ENCODE measurements at regions not wholly inside any gene's neighbourhood (a gene's known extent, or its start where the extent isn't known, plus 50 kb on each side); places are given as distances from the start of the nearest gene placed in this dataset.

- Histone ChIP-seq H3K27ac (ENCODE audit: low read depth, low read length) (no peak overlapping the region), H3K9me2 (ENCODE audit: insufficient read depth) (no peaks in the 10 kb centered on the region), H3K9me3 (ENCODE audit: control insufficient read depth in 1 of 2, insufficient read depth in 1 of 2, low read depth in 1 of 2, low read length in 2 of 2) (no peaks in the 10 kb centered on the region), H3K4me3 (replicated peaks in 1 of 2; ENCODE audit: low read depth in 1 of 2, low read length in 2 of 2) (no peak overlapping the region), H2AFZ (ENCODE audit: low read depth, low read length, poor library complexity, severe bottlenecking) (no peak overlapping the region), H4K20me1 (ENCODE audit: insufficient read depth) (no peaks in the 10 kb centered on the region), H3K27me3 (ENCODE audit: insufficient read depth, low read length) (peaks cover 31% of the 10 kb centered on the region), H3K4me1 (ENCODE audit: control insufficient read depth in 1 of 2, insufficient read depth in 2 of 2, low read length in 2 of 2) (no peaks in the 10 kb centered on the region), H3K36me3 (ENCODE audit: control insufficient read depth in 1 of 2, insufficient read depth in 2 of 2, low read length in 2 of 2) (no peaks in the 10 kb centered on the region), H3K79me2 (ENCODE audit: insufficient read depth, low read length) (no peaks in the 10 kb centered on the region), H3K9ac (ENCODE audit: low read length) (no peak overlapping the region), H3K4me2 (ENCODE audit: low read length) (no peak overlapping the region)
- ChIA-PET CTCF (no interaction called here), RAD21 (ENCODE audit: low non-redundant PET in 1 of 2, low total read pairs in 2 of 2, uncharacterized antibody in 2 of 2, unreplicated experiment in 2 of 2) (no interaction called here), POLR2A (no interaction called here)
- BruUV-seq (replicated peaks): no TSS peak
- intact Hi-C loops (cut with micrococcal nuclease): no loop called here
- no peak for ATAC-seq
- TF ChIP-seq EGR1 (IDR thresholded peaks at IDR 0.05; ENCODE audit: low read depth) (no peak), EZH2 (IDR thresholded peaks at IDR 0.05) (no peak), CTCF (IDR thresholded peaks at IDR 0.05 in 2 of 3, conservative IDR thresholded peaks at IDR 0.05 in 1 of 3; ENCODE audit: borderline replicate concordance in 1 of 3, insufficient read depth in 1 of 3, low read depth in 2 of 3, low read length in 2 of 3) (no peak), POLR2AphosphoS5 (IDR thresholded peaks at IDR 0.05; ENCODE audit: low read depth, low read length) (no peak), YY1 (IDR thresholded peaks at IDR 0.05; ENCODE audit: extremely low read depth, insufficient replicate concordance, low read depth, low read length) (no peak), CBX3 (IDR thresholded peaks at IDR 0.05; ENCODE audit: low read depth) (no peak), CEBPB (IDR thresholded peaks at IDR 0.05; ENCODE audit: low read depth) (no peak), SIN3A (IDR thresholded peaks at IDR 0.05; ENCODE audit: low read depth) (no peak), SRF (IDR thresholded peaks at IDR 0.05; ENCODE audit: low read depth) (no peak), ATF3 (IDR thresholded peaks at IDR 0.05) (no peak), SP1 (IDR thresholded peaks at IDR 0.05; ENCODE audit: low read depth) (no peak), ELF1 (IDR thresholded peaks at IDR 0.05; ENCODE audit: borderline replicate concordance, low read depth) (no peak)
- TF ChIP-seq, protein P1, sequence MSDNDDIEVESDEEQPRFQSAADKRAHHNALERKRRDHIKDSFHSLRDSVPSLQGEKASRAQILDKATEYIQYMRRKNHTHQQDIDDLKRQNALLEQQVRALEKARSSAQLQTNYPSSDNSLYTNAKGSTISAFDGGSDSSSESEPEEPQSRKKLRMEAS (IDR thresholded peaks at IDR 0.05): no peak
- DNase-seq (ENCODE audit: low read depth, low spot score): no peak
These were observed 213.0 kb downstream of the FRK start for GRCh38 chr6:115847671-115848070.
